ENCODE measurements at regions not wholly inside any gene's neighbourhood (a gene's known extent, or its start where the extent isn't known, plus 50 kb on each side); places are given as distances from the start of the nearest gene placed in this dataset.

DNA sequence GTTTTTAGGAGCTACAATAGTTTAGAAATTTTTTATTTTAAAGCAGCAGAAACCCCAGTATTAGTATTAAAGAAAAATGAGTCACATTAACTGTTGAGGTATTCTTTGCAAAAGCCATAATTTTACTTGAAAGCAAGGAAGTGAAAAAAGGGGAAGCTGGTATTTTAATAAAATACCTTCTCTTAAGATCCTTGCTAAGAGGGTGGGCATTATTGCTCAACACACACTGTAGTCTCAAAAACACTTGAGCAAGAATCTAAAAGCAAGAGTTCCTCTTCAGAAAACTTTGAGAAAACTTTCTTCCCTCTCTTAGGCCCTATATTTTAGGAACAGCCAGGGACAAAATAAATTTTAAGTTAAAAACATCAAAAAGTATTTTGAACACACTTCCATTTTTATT is 259.4 kb upstream of the DIAPH2 start:
- DNase-seq (ENCODE audit: low read depth in 4 of 4, low spot score in 2 of 4) = no peak

DNA sequence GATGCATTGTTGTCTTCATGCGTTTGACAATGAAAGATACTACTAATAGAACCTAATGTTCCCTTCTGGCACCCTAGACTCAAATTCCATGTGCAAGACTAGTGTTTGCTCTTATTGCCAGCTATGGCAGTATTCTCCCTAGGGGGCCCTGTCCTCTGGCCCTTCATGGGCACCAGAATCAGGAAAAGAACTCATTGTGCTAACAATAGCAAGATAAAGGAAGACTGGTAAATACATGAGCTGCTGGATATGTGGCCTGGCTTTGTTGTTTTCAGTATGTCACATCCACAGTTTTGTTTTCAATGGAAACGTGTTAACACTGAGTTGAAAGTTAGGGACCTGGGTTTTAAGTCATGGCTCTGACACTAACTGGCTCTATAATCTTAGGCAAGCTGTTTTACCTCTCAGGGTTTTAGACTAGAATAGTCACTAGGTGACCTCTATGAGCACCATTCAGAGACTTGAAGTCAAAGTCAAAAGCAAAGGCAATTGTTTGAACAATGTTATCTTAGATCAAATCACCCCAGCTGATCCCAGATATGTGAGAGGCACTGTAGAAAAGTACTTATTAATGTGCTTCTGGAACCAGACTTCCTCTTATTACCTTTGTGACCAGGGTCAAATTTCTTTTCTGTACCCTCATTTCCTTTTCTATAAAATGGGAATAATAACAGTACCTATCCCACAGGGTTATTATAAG is 253.7 kb upstream of the DIAPH2 start:
- DNase-seq (ENCODE audit: low read depth in 4 of 4, low spot score in 2 of 4) = no peak

DNA sequence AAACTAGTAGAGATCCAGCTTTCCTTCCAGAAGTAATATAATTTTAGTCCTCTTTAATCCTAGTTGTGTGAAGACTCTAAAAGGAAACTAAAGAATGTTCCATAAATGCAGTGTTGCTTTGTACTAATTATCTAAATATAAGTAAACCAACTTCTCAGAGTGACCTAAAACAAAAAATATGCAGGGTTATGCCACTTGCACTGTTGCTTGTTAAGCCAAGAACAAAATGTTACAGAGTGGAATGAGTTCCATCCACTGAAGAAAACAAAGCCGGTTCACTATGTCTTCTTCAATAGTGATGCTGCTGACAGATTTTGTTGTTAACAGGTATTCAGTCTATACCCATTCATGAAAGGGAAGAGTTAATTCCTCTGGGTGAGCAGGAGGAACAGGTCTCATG is 252.0 kb upstream of the DIAPH2 start:
- DNase-seq (ENCODE audit: low read depth in 4 of 4, low spot score in 2 of 4) = no peak

DNA sequence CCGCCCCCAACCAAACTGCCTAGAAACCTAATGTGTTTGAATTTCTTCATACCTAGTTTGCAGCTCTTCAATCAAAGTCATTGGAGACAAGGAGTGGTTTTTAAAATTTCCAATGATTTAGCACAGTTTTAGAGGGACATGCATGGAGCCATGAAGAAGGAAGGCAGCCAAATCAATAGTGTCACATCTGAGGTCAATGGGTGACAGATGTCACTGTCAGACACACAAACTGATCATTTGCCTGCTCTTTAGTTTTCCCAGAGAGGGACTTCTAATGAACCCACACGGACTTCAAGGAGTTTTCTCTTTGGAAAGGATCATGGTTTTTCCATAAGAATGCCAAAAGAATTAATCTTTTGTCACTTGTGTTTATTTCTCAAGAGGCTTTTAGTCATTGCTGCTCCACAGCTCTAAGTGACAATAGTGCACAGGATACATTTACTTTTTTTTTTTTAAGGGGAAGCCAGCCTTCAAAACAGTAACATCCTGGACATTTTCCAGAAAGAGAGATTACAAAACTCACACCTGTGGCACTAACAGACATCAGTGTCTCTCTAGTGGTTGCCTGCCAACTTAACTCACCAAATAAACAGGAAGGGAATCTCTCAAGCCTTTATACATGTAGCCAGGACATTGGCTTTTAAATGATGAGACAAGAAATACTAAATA is 251.1 kb upstream of the DIAPH2 start:
- DNase-seq (ENCODE audit: low read depth in 4 of 4, low spot score in 2 of 4) = no peak

DNA sequence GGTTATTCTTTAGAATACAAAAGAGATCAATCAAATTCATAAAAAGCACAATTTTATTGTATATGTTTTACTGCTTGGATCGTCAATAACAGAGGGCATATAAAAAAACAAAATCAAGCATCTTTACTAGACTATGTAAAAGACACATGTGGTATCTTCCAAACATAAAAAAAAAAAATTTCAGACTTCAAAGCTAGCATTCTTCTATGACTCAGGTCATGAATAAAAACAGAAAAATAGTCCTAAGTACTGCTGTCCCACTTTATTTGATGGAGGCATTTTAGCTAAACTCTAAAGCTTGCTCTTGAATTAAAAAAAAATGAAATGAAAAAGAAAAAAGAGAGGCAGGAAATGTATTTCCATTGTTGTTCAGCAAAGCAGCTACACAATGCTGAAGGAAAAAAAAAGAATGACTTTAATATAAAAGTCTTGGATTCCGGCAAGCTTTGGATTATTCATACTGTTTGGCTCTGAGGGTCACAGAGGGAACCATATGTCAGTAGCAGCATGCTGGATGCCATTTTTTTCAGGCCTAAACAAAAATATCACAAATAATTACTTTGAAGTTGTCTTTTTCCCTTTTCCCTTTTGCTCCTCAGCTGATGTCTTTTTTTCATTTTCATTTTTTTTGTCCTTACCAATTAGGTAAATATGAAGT is 249.1 kb upstream of the DIAPH2 start:
- DNase-seq (ENCODE audit: low read depth in 4 of 4, low spot score in 2 of 4) = no peak

DNA sequence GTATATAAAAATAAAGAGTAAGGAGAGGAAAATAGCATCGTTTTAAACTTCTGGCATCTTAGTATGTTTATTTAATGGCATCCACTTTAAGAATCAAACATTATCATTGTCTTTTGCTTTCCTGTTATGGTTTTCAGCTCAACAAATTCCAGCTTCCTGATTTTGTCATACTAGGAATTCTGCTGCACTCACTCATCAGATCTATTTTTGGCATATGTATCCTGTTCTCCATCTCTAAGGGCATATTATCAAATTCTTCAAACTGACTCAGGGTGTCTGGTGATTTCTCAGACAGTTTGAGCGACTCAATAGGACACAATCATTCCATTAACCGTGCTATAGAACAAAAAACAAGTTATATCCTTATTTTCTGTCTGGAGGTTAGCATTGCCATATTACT is 248.5 kb upstream of the DIAPH2 start:
- no peak for DNase-seq (ENCODE audit: low read depth in 4 of 4, low spot score in 2 of 4)

DNA sequence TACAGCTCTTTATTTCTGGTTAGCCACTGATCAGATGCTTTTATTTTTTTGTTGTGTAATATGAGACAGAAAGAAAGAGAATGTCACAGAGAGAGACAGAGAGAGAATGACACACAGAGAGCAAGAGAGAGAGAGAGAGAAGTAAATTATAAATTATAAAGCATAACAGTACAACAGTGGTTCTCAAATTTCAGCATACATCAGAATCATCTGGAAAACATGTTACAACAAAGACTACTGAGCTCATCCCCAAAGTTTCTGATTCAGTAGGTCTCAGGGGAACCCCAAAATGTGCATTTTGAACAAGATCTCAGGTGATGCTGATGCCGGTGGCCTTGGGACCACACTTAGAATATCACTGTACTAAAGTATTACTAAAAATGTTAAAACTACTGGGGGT is 245.8 kb upstream of the DIAPH2 start:
- no peak for DNase-seq (ENCODE audit: low read depth in 4 of 4, low spot score in 2 of 4)

DNA sequence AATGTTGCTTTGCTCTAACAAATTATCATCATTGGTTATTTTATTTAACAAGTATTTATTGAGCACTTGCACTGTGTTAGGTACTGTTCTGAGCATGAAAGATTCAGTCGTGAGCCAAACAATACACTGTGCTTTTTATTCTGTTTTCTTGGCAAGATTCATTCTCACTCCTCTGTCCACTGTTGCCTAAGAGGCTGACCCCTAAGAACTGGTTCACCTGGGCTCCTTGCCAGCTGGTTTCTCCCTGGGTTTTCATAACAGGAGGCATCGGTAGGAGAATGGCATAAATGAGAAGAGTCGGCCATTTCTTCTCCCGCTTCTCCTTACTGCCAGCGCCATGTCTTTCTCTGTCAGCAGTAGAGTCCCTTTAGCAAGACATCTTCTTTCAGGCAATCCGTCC is 243.7 kb upstream of the DIAPH2 start:
- DNase-seq (ENCODE audit: low read depth in 4 of 4, low spot score in 2 of 4) = no peak

DNA sequence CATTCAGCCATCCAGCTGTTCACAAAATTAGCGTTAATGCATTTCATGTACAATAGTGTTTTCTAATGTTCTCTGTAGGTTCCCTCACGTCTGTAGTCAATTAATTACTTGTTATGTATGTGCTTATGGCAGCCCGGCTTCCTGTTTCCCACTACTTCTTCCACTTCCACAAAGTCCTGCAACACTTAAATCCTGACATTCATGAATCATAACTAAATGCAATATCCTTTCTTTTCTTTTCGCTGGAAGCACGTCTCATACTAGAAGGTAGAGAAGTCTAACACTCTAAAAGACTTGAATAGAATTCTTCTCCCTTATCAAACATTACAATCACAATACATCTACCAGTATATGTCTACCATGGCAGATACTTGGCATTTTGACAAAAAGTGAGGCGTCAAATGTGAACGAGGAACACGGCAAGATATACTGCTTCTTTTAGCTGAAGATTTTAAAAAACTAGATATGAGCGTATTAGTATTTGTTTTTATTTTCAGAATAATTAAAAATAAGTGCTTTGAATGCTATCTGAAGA is 239.0 kb upstream of the DIAPH2 start:
- no peak for DNase-seq (ENCODE audit: low read depth in 4 of 4, low spot score in 2 of 4)

DNA sequence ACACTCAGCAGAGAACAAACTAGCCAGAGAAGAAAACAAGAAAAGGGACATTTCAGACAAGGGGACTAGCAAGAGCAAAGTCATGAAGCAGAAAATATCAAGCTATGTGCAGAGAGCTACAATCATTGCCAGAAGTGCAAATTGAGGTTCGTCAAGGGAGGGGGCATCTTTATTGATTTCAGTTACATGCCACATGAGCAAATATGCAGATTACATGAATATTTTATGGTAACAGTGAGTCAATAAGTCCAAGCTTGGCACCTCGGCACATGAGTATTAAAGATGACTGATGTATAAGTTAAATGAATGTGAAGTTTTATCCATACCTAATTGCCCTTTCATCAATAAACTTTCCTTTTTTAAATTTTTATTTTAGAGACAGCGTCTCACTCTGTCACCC is 238.1 kb upstream of the DIAPH2 start:
- no peak for DNase-seq (ENCODE audit: low read depth in 4 of 4, low spot score in 2 of 4)

DNA sequence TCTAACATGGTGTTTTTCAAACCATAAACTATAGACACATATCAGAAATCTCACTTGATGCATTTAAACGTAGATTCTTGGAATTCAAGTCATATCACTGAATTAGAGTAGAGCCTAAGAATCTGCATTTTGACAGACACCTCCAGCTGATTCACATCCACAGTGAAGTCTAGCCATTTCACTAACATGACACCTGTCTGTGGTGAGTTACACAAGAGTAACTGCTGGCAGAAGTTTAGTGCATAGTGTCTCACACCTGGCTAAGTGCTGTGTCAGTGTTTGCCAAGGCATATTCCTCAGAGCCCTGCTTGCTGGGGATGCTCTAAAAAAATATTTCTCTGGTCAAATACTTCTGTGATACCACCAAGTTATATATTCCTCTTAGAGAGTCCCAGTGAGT is 237.5 kb upstream of the DIAPH2 start:
- no peak for DNase-seq (ENCODE audit: low read depth in 4 of 4, low spot score in 2 of 4)

DNA sequence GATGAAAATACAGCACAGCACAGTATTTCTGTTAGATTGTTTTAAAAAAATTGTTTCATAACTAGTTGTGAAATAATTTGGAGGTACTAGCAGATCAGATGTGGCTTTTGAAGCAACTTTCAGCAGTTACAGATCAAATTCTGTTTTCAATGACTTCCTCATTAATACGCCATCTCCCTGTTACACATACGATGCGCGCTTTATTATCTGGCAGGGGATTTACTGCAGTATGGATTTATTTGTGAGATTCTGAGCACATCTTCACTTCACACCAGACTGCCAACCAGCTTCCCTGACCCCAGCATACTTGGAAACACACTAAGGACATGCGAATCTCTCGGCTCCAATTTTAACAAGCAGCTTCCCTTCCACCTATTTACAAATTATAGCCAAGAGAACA is 235.5 kb upstream of the DIAPH2 start:
- no peak for DNase-seq (ENCODE audit: low read depth in 4 of 4, low spot score in 2 of 4)

DNA sequence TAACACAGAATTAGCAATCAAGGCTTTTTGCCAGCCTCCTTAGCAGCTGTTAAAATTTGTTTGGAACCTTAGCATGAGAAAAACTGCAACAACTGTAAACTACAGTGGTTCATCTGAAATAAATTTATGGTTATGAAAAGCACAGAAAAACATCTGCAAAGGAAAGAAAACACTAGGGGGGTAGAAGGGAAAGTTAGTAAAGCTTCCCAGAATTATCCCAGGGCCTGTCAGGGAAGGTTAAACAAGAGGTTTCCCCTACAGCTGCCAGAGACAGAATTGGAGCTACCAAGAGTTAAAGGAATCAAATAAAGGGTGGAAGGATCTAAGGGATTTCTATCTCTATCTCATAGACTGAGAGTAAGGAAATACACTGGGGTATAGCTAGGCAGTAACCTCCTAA is 234.7 kb upstream of the DIAPH2 start:
- no peak for DNase-seq (ENCODE audit: low read depth in 4 of 4, low spot score in 2 of 4)

DNA sequence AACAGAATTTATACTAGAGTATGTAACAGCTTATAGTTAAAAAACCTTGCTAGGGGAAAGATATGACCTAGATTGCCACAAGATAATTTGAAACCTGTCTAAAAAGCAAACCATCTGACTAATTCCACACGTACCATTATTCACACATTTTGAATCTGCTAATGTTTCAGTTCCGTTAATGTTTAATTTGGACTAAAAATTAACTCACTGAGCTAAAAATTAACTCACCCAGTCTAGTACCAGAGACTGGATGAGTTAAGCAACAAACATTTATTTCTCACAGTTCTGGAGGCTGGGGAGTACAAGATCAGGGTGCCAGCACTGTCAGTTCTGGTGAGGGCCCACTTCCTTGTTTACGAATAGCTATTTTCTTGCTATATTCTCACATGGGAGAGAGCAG is 231.5 kb upstream of the DIAPH2 start:
- DNase-seq (ENCODE audit: low read depth in 4 of 4, low spot score in 2 of 4) = no peak

DNA sequence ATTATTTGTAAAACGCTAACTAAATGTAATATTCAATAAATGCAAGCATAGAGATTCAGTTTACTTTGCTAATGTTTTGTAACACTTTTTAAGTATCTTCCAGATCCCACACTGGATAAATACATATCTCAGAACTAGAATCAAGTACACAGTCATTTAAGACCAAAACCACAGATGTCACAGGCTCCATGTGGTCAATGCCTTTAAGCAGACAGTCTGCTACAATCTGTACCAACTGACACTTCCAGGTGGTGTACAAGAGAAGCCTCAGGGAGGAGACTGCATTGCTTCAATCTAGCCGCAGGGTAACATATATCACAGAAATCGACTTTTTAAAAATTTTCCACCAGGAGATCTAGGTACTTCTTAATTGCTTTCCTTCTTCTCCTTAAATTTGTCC is 229.6 kb upstream of the DIAPH2 start:
- DNase-seq (ENCODE audit: low read depth in 4 of 4, low spot score in 2 of 4) = no peak

DNA sequence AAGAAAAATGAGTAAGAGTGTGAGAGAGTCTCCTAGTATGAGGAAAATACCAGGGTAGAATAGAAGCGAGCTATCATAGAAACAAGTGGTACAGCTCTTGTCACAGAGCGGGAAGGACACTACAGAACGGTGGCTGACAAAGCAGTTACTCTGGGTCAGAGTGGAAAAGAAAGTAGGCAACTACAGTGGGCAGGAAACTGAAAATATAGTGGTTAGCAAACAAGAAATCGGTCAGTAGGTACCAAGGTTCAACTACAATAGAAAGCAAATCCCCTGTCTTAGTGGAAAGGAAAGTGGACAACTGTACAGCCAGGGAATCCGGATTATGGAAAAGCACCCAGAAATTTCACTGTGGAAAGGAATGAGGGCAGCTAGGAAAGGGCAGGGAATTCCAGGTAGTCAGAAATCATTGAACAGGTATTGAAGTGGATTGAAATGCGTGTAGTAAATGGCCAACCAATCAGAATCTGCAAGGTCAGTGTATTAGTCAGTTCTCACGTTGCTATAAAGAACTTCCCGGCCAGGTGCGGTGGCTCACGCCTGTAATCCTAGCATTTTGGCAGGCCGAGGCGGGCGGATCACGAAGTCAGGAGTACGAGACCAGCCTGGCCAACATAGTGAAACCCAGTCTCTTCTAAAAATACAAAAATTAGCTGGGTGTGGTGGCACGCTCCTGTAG is 219.6 kb upstream of the DIAPH2 start:
- DNase-seq (ENCODE audit: low read depth in 4 of 4, low spot score in 2 of 4) = no peak

DNA sequence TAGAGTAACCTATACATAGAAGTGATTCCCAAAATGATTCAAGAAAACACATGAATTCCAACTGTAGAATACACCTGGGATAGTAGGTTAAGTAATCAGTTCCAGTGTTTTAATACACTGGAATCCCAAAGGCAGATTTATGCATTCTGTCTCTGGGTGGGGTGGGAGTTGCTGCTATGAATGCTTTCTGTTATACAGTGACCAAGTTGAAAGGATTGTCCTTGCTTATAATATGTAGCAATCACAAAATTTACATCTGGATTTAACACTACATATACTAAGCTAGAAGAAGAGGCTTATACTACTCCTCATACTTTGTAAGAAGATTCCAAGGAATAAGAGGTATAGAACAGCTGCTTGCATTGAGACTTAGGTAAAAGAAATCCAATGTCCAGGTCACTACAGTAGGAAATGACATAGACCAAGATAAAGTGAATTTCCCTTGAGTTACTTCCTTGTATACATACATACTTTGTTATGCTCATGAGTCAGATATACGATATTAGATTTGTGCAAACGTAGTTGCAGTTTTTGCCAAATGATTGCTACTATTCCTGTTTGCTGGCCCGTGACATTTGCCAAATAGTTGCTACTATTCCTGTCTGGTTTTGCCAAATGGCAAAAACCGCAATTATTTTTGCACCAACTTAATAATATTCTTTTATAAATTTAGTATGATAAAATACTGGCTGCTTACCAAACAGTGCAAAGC is 210.5 kb upstream of the DIAPH2 start:
- no peak for DNase-seq (ENCODE audit: low read depth in 4 of 4, low spot score in 2 of 4)

DNA sequence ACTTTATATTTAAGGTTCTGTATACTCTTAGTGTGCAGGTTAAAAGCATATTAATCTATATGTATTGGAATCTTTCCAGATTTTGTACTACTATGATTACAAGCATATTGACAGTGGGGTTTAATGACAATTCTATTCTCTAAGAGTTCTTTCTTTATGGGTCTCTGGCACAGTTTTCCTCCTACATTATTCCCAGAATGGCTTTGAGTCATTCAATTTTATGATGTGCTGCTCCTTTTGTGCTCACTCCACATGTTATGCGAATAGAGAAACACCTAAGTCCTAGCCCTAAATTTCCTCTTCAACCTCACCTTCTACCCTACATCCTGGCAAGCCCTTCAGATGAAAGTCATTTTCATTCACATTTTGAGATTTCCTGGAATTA is 209.9 kb upstream of the DIAPH2 start:
- no peak for DNase-seq (ENCODE audit: low read depth in 4 of 4, low spot score in 2 of 4)

DNA sequence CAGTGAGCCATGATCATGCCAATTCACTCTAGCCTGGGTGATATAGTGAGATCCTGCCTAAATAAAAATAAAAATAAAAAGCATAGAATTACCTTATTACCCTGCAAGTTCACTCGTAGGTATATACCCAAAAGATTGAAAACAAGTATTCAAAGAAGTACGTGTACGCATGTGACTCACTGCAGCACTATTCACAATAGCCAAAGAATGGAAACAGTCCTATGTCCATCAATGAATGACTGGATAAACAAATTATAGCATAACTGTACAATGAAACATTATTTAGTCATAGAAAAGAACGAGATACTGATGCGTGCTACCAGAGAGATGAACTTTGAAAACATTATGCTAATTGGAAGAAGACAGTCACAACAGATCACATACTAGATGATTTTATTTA is 204.6 kb upstream of the DIAPH2 start:
- no peak for DNase-seq (ENCODE audit: low read depth in 4 of 4, low spot score in 2 of 4)

DNA sequence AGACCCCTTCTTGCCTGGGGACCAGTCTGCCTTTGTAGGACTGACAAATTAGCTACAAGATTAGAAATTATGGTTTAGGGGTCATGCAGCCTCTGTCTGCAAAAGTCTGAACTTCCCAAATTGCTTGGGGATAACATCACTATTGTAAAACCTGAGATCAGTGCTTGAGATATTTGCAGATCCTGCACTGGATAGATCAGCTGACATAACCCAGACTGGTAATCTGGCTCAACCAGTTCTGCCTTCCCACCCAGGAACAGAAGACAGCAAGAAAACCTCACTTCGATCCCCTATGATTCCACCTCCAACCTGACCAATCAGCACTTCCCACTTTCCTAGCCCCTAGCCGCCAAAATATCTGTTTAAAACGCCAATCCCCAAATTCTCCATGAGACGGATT is 202.8 kb upstream of the DIAPH2 start:
- no peak for DNase-seq (ENCODE audit: low read depth in 4 of 4, low spot score in 2 of 4)

DNA sequence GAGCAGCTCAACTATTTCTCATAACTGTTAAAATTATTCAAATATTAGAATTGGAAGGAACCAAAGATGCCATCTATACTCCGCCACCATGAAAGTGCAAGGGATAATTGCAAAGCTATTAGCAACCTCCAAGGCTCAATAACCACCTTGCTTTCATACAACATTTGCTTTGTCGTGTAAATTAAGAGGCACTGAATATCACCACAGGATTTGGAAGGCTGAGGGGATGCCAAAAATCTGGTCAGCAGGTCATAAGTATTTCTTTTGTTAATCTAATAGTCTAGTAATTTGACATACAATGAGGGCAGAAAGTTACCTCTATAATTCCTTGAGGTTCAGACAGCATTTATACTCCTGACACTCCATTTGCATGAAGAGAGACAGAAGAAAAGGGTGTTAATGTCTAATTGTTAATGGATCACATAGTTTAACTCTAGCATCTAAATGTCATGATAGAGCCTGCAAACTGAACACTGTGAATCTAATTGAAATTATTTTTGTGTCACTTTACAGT is 200.9 kb upstream of the DIAPH2 start:
- DNase-seq (ENCODE audit: low read depth in 4 of 4, low spot score in 2 of 4) = no peak
